ENCODE measurements at regions not wholly inside any gene's neighbourhood (a gene's known extent, or its start where the extent isn't known, plus 50 kb on each side); places are given as distances from the start of the nearest gene placed in this dataset.

DNA sequence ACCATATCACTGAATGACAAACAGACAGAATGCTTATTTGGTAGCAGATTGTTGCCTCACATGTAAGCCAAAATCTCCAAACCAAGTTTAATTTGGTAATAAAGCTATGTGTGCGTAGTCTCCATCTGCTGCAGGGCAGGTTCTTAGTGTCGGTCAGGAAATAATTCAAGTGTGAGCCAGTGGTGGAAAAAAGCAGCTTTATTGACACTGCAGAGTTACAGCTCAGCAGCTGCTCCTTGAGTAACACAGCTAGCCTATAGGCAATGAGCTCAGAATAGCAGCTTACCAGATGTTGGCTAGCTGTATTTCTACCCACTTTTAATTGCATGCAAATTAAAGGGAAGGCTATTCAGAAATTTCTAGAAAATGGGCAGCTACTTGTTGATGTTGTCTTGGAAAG is 757.8 kb upstream of the HS3ST1 start:
- TF ChIP-seq, protein P1, sequence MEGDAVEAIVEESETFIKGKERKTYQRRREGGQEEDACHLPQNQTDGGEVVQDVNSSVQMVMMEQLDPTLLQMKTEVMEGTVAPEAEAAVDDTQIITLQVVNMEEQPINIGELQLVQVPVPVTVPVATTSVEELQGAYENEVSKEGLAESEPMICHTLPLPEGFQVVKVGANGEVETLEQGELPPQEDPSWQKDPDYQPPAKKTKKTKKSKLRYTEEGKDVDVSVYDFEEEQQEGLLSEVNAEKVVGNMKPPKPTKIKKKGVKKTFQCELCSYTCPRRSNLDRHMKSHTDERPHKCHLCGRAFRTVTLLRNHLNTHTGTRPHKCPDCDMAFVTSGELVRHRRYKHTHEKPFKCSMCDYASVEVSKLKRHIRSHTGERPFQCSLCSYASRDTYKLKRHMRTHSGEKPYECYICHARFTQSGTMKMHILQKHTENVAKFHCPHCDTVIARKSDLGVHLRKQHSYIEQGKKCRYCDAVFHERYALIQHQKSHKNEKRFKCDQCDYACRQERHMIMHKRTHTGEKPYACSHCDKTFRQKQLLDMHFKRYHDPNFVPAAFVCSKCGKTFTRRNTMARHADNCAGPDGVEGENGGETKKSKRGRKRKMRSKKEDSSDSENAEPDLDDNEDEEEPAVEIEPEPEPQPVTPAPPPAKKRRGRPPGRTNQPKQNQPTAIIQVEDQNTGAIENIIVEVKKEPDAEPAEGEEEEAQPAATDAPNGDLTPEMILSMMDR (IDR thresholded peaks at IDR 0.05 in 4 of 5, conservative IDR thresholded peaks at IDR 0.05 in 1 of 5) = no peak
- no peak for TF ChIP-seq POLR2A (IDR thresholded peaks at IDR 0.05)
